GM19452 (cell line): ENCODE measurements at regions not wholly inside any gene's neighbourhood (a gene's known extent, or its start where the extent isn't known, plus 50 kb on each side); places are given as distances from the start of the nearest gene placed in this dataset.

Source experiments
- ATAC-seq: cut with Tn5 transposase; IDR thresholded peaks from one replicate; pipeline ENCODE4 v1.9.1; 2021; ENCODE audit not compliant: unreplicated experiment

DNA sequence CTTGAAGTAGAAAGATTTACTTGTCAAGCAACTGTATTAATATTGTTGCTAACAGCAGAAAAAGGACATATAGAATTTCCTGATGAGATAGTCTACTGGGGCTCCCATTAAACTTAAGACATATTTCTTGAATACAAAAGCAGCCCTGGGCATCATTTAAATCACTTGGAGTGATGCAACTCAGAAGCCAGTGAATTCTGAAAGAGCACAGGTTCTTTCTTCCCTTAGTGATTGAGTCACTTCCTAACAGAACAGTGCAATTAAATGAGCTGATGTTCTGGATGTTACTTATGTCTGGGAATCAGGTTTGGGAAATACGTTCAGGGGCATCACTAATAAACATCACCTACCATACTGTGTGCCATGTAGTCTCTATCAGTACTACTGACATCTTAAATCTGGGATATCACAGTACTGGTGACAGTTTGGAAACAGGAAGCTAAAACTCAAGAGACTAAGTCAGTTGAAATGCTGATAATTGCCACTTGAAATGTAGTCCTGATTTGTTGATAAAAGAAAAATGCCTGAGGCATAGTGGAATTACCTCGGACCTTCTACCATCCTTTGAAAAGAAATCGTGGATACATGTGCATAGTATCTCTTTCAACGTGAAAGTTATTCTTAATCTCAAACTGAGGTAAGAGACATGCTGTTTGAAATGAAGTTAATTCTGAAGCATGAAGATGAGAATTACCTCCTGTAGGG is 249.2 kb upstream of the GPRIN3 start:
- no peak for ATAC-seq

- ATAC-seq = no peak
Measured at GRCh38 chr4:89551191-89551590, 243.6 kb upstream of the GPRIN3 start.

DNA sequence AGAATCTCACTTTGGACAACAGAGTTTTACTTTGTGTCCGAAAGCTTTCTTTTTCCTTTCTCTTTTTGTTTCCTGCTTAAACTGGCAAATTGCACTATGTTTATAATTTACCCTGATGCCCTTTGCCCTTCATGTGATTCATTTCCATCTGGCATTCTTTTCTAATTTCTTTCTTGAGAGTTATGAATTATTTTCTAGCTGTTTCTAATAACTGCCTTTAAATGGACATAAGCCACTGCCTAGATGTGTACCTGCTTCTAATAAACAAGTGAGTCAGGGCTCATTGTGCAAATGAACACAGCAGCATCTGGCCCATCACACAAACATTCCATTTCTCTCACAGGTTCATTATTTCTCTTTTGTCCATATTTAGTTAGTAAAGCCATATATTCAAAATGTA is 242.3 kb upstream of the GPRIN3 start:
- no peak for ATAC-seq

DNA sequence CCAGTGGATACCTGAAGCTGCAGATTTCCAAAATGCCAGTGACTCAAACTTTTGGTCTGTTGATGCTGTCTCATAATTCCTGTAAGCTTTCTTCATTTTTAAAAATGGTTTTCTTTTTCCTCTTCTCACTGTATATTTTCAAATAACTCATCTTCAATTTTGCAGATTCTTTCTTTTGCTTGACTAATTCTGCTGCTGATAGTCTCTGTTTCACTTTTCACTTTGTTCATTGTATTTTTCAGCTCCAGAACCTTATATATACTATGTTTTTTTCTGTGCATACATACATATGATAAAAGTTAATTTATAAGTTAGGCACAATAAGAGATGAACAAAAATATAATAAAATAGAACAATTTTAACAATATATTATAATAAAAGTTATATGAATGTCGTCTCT is 237.7 kb upstream of the GPRIN3 start:
- no peak for ATAC-seq

DNA sequence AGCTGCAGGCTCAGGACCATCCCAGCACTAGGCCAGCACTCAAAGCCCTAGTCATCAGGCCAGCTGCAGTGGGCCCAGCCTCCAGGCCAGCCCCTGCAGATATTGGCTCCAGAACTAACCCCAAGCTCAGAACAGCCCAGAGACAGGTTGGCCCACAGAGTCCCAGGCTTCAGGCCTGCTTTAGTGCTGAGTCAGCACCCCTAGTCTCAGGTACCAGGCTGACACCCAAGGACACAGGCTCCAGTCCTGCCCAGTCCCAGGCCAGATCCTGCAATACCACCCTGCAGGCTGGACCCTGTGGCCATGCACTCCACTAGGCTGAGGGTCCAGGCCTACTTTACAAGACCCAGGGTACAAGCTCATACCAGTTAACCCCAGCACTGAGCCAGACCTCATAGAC is 234.4 kb upstream of the GPRIN3 start:
- ATAC-seq = no peak

DNA sequence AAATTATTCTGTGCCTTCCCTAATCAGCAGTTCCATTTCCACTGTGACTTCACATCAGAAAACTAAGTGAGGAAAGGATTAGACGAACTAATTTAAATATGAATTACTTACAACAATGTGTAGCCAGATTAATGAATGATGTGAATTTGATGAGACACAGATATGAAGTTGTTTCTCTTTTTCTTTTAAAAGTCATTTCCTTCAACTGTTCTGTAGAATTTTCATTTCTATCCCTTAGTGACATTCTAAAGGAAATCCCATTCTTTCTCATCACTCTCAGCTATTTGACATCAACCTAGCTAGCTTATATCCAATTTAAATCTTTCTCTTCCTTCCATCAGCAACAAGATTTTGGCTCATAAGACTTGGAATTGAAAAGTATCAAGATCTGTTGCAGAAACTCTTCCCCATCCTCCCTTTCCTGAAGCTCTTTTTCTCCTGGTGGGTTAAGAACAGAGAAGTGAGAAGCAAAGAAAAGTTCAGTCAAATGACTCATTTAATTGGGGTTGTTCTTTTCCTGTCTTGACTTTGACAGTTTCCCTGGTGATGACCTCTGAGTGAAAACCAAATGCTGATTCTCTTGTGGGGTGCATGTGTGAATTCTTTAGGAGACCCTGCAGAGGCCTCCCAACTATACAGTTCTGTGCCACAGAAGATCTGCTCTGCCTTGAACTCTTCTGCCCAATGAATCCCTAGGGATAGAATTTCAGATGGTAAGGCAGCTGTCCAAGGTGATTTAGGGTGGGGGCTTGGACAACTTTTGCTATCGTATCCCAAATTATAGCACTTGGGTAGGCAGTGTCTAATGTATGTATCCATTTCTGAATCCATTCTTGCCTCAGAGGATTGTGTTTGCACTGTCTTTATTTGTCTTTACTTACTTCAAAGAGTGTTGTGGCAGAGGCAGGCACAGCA is 232.5 kb upstream of the GPRIN3 start:
- ATAC-seq = no peak

GRCh38 chr4:89539374-89539773 is 231.8 kb upstream of the GPRIN3 start:
- ATAC-seq = no peak

DNA sequence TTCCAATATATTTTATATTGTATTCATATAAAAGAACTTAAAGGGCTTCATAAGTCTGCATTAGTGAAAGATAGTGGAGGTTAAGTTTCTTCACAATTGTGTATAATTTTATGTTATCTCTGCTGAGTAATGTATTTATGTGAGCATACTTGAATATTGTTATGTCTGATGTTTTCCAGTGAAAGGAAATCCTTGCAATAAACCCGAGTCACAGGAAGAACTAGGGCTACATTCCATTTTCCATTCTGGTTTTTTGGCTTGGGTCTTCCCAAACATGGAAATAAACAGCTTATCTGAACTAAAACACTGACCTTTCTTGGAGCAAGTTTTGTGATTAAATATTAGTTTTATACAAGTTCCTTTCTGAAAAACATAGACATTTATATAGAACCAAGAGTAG is 231.3 kb upstream of the GPRIN3 start:
- ATAC-seq = no peak

- ATAC-seq = no peak
Measured at GRCh38 chr4:89538171-89538570, 230.6 kb upstream of the GPRIN3 start.

DNA sequence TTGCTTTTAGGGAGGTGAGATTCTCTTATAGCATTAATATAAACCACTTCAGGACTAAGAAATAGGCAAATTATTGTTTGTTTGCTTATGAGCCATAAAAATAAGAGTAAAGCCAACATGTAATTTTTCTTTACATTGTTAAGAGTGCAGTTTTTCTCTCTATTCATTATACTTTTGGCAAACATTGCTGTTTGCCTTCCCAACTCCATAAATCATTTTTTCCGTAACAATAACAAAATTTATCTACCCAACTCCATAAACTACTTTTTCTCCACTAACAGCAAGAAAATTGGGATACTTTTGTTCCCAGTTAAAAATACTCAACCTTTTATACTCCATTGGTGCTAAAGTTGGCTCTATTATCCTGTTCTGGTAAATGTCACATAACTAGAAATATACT is 229.7 kb upstream of the GPRIN3 start:
- no peak for ATAC-seq

GRCh38 chr4:89535251-89535650 is 227.7 kb upstream of the GPRIN3 start:
- ATAC-seq = no peak

- no peak for ATAC-seq
Measured at GRCh38 chr4:89534356-89534755, 226.8 kb upstream of the GPRIN3 start.

DNA sequence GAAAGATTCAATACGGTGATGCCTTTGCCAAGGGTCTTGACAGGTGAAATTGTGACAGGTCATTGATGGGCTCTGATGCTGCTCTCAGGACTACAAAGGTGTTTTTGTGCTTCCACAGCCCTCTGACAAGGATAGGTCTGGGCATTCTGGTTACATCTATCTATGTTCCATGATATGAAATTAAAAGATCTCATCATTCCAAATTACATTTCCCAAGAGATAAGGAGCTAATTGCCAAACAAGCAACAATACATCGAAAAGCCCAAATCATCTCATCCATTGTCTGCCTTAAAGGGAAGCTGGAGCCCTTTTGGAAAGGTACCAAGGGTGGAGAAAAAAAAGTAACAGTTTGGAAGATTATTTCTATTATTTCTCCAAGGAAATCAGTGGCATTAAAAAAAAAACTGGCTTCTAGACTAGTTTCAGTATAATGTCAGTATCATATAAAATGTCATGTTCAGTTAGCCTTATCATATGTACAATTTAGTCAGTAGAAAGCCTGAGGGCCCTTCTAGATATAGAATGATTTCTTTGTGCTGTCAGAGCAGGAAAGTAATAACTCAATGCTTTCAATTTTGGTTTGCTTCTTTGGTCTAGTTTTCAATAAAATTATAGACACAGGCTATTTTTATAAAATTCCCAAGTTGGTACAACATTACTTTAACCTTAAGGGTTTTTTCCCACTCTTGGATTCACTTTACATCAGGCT is 224.5 kb upstream of the GPRIN3 start:
- no peak for ATAC-seq

- ATAC-seq = no peak
Measured at GRCh38 chr4:89528526-89529133, 221.0 kb upstream of the GPRIN3 start.

DNA sequence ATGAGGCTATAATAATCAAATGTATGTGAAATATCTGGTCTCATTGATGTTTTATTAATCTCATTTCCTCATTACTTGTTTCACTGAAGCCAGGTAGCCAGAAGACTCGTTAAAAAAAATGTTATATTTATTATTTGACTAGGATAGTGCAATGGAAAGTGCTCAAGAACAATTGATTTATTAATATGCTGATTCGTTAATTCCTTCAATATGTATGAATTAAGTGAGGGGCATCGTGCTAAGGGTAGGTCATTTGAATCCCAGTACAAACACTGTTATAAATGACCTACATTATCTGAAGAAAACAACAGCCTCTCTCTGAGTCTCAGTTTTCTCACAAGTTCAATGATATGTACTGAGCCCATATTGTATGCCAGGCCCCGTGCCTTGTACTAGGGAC is 214.2 kb upstream of the GPRIN3 start:
- ATAC-seq = no peak

DNA sequence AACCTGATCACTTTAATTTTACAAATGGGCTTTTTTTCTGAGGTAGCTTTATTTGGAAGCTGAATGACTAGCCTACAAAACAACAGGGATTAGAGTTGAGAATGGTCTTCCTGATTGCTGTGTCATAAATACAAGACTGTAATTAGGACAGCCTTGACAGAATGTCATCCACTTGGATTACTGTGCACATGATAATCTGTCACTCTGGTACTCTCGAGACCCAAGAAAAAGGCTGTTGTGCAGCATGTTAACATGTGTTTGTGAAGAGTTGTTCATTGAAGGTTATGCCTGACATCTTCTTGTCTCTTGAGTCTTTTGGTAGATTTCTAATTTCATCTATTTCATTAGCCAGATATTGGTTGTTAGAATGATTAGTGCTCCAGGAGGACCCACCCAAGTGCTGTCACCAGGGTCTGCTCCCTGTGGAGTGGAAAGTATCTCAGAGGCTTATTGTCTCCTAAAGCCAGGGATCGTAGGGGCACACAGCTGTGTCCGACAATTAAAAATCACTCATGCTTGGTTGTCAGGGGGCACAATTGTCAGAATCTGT is 212.2 kb upstream of the GPRIN3 start:
- no peak for ATAC-seq

DNA sequence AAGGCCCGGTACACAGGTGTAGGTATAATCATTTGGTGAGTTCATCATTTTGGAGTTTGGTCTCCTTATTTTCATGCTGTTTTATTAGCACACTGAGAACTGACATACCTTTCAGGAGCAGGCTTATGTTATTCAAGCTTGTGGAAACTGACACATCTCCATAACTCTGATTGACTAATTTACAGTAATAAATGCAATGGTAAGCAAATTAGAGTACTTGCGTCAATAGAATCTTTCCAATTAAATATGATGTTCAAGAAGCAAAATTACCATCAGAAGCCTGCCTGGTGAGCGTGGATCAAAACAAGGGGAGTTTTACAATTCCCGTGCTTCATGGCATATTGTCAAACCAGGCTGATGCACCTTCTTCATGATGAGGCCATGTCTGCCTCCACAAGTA is 210.7 kb upstream of the GPRIN3 start:
- ATAC-seq = no peak

DNA sequence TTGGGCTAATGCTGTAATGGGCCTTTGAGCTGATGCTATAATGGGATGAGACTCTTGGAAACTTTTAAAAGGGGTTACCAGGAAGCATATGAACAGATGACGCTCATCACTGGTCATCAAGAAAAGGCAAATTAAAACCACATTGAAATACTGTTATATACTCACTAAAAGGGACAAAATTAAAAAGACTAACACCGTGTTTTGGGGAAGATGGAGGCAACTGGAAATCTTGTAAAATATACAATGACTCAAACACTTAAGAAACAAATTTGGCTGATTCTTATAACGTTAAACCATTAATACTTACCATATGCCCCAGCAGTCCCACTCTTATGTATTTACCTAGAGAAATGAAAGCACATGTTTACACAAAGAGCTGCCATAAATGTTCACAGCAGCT is 207.2 kb upstream of the GPRIN3 start:
- ATAC-seq = no peak

GRCh38 chr4:89511776-89512175 is 204.2 kb upstream of the GPRIN3 start:
- no peak for ATAC-seq

DNA sequence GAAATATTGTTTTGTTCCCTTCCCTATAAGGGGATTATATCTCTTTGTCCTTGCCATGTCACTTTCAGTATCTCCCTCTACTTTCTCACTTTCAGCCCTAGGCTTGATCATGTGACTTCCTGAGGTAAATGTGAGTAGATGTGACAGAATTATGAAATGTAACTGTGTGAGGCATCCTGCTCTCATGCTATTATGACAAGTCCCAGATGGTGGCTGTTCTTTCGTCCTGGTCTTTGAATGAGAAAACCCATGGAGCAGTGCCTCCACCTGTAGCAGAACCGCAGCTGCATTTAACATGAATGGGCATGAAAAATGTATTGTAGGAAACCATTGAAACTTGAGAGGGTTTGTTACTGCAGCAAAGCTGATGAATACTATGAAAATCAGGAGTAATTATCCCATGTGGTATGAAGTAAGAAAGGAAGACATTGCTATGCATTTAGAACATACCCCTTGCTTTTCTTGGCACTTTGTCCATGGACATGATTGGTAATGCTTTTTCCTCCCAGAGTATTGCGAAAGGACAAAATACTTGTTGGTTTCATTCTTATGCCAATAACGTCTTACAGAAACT is 202.2 kb upstream of the GPRIN3 start:
- peak; percentile 99 for ATAC-seq
